NOMO-1 treated with dmso at 0.1 percent for 144 hours (cell line): ENCODE measurements at regions not wholly inside any gene's neighbourhood (a gene's known extent, or its start where the extent isn't known, plus 50 kb on each side); places are given as distances from the start of the nearest gene placed in this dataset.

Experiments used
- DNase-seq: peaks from one replicate; lab custom pipeline; 2025; ENCODE audit not compliant: unreplicated experiment; lab: John Stamatoyannopoulos, UW

GRCh38 chr4:1531683-1532548 lies 125.7 kb upstream of the NKX1-1 start:
- DNase-seq, result no peak

GRCh38 chr4:1530356-1530755 lies 124.1 kb upstream of the NKX1-1 start:
- no peak for DNase-seq

GRCh38 chr4:1524761-1525160 lies 118.5 kb upstream of the NKX1-1 start:
- no peak for DNase-seq

- no peak for DNase-seq
Measured at GRCh38 chr4:1523907-1524636, 117.8 kb upstream of the NKX1-1 start.

- DNase-seq, result no peak
Measured at GRCh38 chr4:1523506-1523905, 117.3 kb upstream of the NKX1-1 start.

GRCh38 chr4:1523033-1523432 lies 116.8 kb upstream of the NKX1-1 start:
- DNase-seq, result no peak

GRCh38 chr4:1522606-1523005 lies 116.4 kb upstream of the NKX1-1 start:
- no peak for DNase-seq

- no peak for DNase-seq
Measured at GRCh38 chr4:1521821-1522361, 115.6 kb upstream of the NKX1-1 start.

GRCh38 chr4:1520795-1521576 lies 114.7 kb upstream of the NKX1-1 start:
- peak; percentile 73 for DNase-seq

- no peak for DNase-seq
Measured at GRCh38 chr4:1519787-1520661, 113.8 kb upstream of the NKX1-1 start.

- no peak for DNase-seq
Measured at GRCh38 chr4:1518997-1519700, 112.9 kb upstream of the NKX1-1 start.

- DNase-seq, result no peak
Measured at GRCh38 chr4:1517592-1518411, 111.6 kb upstream of the NKX1-1 start.

- no peak for DNase-seq
Measured at GRCh38 chr4:1516881-1517480, 110.7 kb upstream of the NKX1-1 start.

GRCh38 chr4:1516261-1516660 lies 110.0 kb upstream of the NKX1-1 start:
- DNase-seq, result no peak

GRCh38 chr4:1515763-1516162 lies 109.5 kb upstream of the NKX1-1 start:
- no peak for DNase-seq

- no peak for DNase-seq
Measured at GRCh38 chr4:1515156-1515555, 108.9 kb upstream of the NKX1-1 start.

- DNase-seq, result no peak
Measured at GRCh38 chr4:1514612-1515011, 108.4 kb upstream of the NKX1-1 start.

GRCh38 chr4:1513936-1514483 lies 107.8 kb upstream of the NKX1-1 start:
- DNase-seq, result no peak
